Jurkat, Clone E6-1 (cell line): ENCODE measurements at regions not wholly inside any gene's neighbourhood (a gene's known extent, or its start where the extent isn't known, plus 50 kb on each side); places are given as distances from the start of the nearest gene placed in this dataset.
"Not testable (repeated sequence)": the region's sequence is repeated elsewhere in the genome, so short reads cannot be mapped to it uniquely, and the experiment has no call there.

Experiments used
- DNase-seq: peaks from one replicate; pipeline ENCODE4 v3.0.0-alpha.2; 2011; ENCODE audit warnings: low read depth, low spot score
- H3K4me3 ChIP-seq: 2 replicates; pipeline ENCODE4 v1.5.1; 2011; ENCODE audit warnings: mild to moderate bottlenecking, low read length, control low read depth, moderate library complexity

- no peak overlapping the region for H3K4me3 ChIP-seq
- DNase-seq, result no peak
Measured at GRCh38 chrY:19015854-19016253, 242.3 kb upstream of the HSFY2 start.

- no peak overlapping the region for H3K4me3 ChIP-seq
- DNase-seq, result peak; percentile 23
Measured at GRCh38 chrY:19015213-19015612, 241.7 kb upstream of the HSFY2 start.

- no peak overlapping the region for H3K4me3 ChIP-seq
- DNase-seq, result no peak
Measured at GRCh38 chrY:19012985-19013384, 239.4 kb upstream of the HSFY2 start.

- no peak overlapping the region for H3K4me3 ChIP-seq
- no peak for DNase-seq
Measured at GRCh38 chrY:19011605-19012090, 238.1 kb upstream of the HSFY2 start.

GRCh38 chrY:19006234-19006633 is 232.7 kb upstream of the HSFY2 start:
- no peak overlapping the region for H3K4me3 ChIP-seq
- no peak for DNase-seq

GRCh38 chrY:19005579-19005978 is 232.0 kb upstream of the HSFY2 start:
- DNase-seq, result no peak
- no peak overlapping the region for H3K4me3 ChIP-seq

- no peak for DNase-seq
- H3K4me3 ChIP-seq, result no peak overlapping the region
Measured at GRCh38 chrY:18997635-18998240, 224.2 kb upstream of the HSFY2 start.

GRCh38 chrY:18993480-18993879 is 219.9 kb upstream of the HSFY2 start:
- H3K4me3 ChIP-seq, result no peak overlapping the region
- DNase-seq, result no peak

- DNase-seq, H3K4me3 ChIP-seq: not testable (repeated sequence)
Measured at GRCh38 chrY:18992684-18993083, 219.1 kb upstream of the HSFY2 start.

- DNase-seq, result no peak
- no peak overlapping the region for H3K4me3 ChIP-seq
Measured at GRCh38 chrY:18989356-18989755, 215.8 kb upstream of the HSFY2 start.

- no peak overlapping the region for H3K4me3 ChIP-seq
- no peak for DNase-seq
Measured at GRCh38 chrY:18966001-18966400, 192.5 kb upstream of the HSFY2 start.

GRCh38 chrY:18958846-18959245 is 185.3 kb upstream of the HSFY2 start:
- no peak for DNase-seq
- H3K4me3 ChIP-seq, result no peak overlapping the region

GRCh38 chrY:18951657-18952435 is 178.3 kb upstream of the HSFY2 start:
- no peak for DNase-seq
- no peak overlapping the region for H3K4me3 ChIP-seq

GRCh38 chrY:18951019-18951418 is 177.5 kb upstream of the HSFY2 start:
- no peak for DNase-seq
- H3K4me3 ChIP-seq, result no peak overlapping the region

- no peak for DNase-seq
- H3K4me3 ChIP-seq, result no peak overlapping the region
Measured at GRCh38 chrY:18936831-18937230, 163.3 kb upstream of the HSFY2 start.

GRCh38 chrY:18919256-18919655 is 145.7 kb upstream of the HSFY2 start:
- no peak overlapping the region for H3K4me3 ChIP-seq
- no peak for DNase-seq

GRCh38 chrY:18912846-18913245 is 139.3 kb upstream of the HSFY2 start:
- H3K4me3 ChIP-seq, result no peak overlapping the region
- DNase-seq, result no peak

GRCh38 chrY:18909846-18910245 is 136.3 kb upstream of the HSFY2 start:
- DNase-seq, result no peak
- no peak overlapping the region for H3K4me3 ChIP-seq

GRCh38 chrY:18906198-18906597 is 132.7 kb upstream of the HSFY2 start:
- not testable (repeated sequence) for DNase-seq, H3K4me3 ChIP-seq

- no peak for DNase-seq
- no peak overlapping the region for H3K4me3 ChIP-seq
Measured at GRCh38 chrY:18904296-18904695, 130.8 kb upstream of the HSFY2 start.

- no peak overlapping the region for H3K4me3 ChIP-seq
- no peak for DNase-seq
Measured at GRCh38 chrY:18891994-18892393, 118.5 kb upstream of the HSFY2 start.
